Left lung (tissue), 4 donors: ENCODE measurements at regions not wholly inside any gene's neighbourhood (a gene's known extent, or its start where the extent isn't known, plus 50 kb on each side); places are given as distances from the start of the nearest gene placed in this dataset.

Experiments used
- ATAC-seq: fragments of 200-7000 bp; cut with Tn5 transposase; one replicate; pipeline ENCODE4 v1.9.1; 2020; ENCODE audit warnings: moderate library complexity
- DNase-seq, 4 donors: peaks; one replicate each; pipeline ENCODE4 v3.0.0-alpha.2; 2013 to 2020
- H3K27ac ChIP-seq, 2 donors: fragments of 200-600 bp; sonication (generic) in 1 of 2; one replicate each; pipeline versions ENCODE4 v1.5.0 to v1.8.0; 2020 to 2021
- H3K27me3 ChIP-seq, 2 donors: fragments of 200-600 bp; sonication (generic) in 1 of 2; one replicate each; pipeline versions ENCODE4 v1.5.0 to v1.8.0; 2020 to 2021
- H3K36me3 ChIP-seq, 2 donors: fragments of 200-600 bp; sonication (generic) in 1 of 2; one replicate each; pipeline versions ENCODE4 v1.5.0 to v1.8.0; 2020 to 2021
- H3K4me1 ChIP-seq, 2 donors: fragments of 200-600 bp; one replicate each; pipeline ENCODE4 v1.8.0; 2021
- H3K4me3 ChIP-seq, 2 donors: fragments of 200-600 bp; sonication (generic) in 1 of 2; one replicate each; pipeline versions ENCODE4 v1.5.0 to v1.8.0; 2020 to 2021; ENCODE audit warnings: mild to moderate bottlenecking in 1 of 2
- H3K9me3 ChIP-seq, 2 donors: fragments of 200-600 bp; sonication (generic) in 1 of 2; one replicate each; pipeline versions ENCODE4 v1.5.0 to v1.8.0; 2020 to 2021
- intact Hi-C, 2 donors: fragments of 100-400 bp; cut with DNase I; formaldehyde crosslinking; loops; one replicate each; pipeline versions ENCODE4 v1.11.2 to v1.14.2; 2022
- TF ChIP-seq, protein P1 (sequence below), 2 donors: fragments of 200-600 bp; sonication (generic) in 1 of 2; IDR thresholded peaks; one replicate each; pipeline versions ENCODE4 v1.5.0 to v1.8.0; 2021; ENCODE audit warnings: antibody characterized with exemption in 2 of 2
- donor health status: DM: no; HTN: yes; CAD: no.
- donor health status: DM: no; HTN: no; CAD: no.

DNA sequence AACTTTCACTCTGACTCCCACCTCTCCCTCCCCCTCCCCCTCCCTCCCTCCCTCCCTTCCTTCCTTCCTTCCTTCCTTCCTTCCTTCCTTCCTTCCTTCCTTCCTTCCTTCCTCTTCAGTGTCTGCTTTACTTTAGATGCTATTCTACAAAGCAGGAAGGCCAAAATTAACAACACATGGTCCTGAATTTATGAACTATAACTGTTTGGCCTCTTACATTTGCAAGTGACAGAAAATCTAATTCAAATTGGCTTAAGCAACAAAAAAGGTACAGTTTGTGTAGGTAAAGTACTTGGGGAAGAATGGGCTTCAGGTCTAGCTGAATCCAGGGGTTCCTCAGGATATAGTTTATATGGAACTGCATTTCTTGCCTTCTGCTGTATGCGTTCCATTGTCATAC, 673.0 kb downstream of the AACS start:
- intact Hi-C loops = no loop called here

DNA sequence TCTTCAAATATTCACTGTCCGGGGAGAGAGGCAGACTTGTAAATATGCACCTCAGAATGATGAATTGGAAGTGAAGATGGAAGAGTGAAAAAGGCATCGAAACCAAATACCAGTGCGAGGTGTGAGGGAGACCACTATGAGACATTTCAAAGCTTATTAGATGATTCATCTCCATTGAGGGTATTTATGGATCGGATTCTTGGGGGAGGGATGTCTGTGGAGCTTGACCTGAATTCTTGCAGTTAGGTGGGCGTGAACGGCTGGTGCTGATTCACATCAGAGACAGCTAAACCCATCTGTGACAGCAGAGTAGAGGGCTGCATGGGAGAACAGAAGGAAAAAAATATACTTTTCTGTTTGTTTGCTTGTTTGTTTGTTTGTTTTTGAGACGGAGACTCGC, 677.2 kb downstream of the AACS start:
- H3K4me1 ChIP-seq = no peaks in the 10 kb centered on the region
- H3K27me3 ChIP-seq = no peaks in the 10 kb centered on the region
- no peaks in the 10 kb centered on the region for H3K36me3 ChIP-seq
- DNase-seq (no peak), ATAC-seq (no peak)
- intact Hi-C loops = no loop called here
- TF ChIP-seq, protein P1, sequence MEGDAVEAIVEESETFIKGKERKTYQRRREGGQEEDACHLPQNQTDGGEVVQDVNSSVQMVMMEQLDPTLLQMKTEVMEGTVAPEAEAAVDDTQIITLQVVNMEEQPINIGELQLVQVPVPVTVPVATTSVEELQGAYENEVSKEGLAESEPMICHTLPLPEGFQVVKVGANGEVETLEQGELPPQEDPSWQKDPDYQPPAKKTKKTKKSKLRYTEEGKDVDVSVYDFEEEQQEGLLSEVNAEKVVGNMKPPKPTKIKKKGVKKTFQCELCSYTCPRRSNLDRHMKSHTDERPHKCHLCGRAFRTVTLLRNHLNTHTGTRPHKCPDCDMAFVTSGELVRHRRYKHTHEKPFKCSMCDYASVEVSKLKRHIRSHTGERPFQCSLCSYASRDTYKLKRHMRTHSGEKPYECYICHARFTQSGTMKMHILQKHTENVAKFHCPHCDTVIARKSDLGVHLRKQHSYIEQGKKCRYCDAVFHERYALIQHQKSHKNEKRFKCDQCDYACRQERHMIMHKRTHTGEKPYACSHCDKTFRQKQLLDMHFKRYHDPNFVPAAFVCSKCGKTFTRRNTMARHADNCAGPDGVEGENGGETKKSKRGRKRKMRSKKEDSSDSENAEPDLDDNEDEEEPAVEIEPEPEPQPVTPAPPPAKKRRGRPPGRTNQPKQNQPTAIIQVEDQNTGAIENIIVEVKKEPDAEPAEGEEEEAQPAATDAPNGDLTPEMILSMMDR (IDR thresholded peaks at IDR 0.05) = no peak
- H3K9me3 ChIP-seq = peaks cover 0 to 12% of the 10 kb centered on the region in 2 donors
- no peak overlapping the region for H3K4me3 ChIP-seq
- H3K27ac ChIP-seq = no peak overlapping the region

More for the DNA sequence above, 673.0 kb downstream of the AACS start:
- DNase-seq (no peak), ATAC-seq (no peak)
- H3K27ac ChIP-seq = no peak overlapping the region
- peaks cover 0 to 36% of the 10 kb centered on the region in 2 donors for H3K9me3 ChIP-seq
- TF ChIP-seq, protein P1 (IDR thresholded peaks at IDR 0.05) = no peak
- no peak overlapping the region for H3K4me3 ChIP-seq
- H3K27me3 ChIP-seq = no peaks in the 10 kb centered on the region
- no peaks in the 10 kb centered on the region for H3K4me1 ChIP-seq
- no peaks in the 10 kb centered on the region for H3K36me3 ChIP-seq

DNA sequence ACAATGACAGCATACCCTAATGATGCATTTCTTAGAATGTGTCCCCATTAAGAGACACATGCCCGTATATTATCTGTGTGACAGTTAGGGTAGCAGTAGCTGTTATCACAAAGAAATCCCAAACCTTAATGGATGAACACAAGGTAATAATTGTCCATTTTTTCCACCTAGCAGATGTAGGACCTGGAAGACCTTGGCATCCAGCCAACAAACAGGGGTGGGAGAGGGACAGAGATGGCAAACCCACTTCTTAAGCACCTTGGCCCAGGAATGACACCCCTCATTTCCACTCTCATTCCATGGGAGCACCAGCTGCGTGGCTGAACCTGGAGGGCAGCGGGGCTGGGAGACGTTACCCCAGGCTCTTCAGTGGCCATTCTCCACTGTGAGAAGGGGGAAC, 679.0 kb downstream of the AACS start:
- TF ChIP-seq, protein P1 (IDR thresholded peaks at IDR 0.05) = no peak
- DNase-seq = no peak

DNA sequence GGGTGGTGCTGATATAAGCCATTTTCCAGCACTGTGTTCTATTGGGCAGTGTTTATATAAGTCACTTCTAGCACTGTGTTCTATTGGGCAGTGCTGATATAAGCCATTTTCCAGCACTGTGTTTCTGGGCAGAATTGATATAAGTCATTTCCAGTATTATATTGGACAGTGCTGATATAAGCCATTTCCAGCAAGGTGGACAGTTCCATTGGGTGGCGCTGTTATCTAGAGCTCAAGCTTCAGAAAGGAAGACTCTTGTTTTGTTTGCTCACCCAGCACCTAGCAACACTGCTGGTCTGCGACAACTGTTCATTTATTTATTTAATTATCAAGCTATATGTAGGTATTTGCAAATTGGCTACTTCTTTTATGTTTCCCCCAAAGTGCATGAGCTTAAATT, 690.3 kb downstream of the AACS start:
- peak in 1 of 4 donors; percentile 14 for DNase-seq
- intact Hi-C loops = no loop called here
- no peaks in the 10 kb centered on the region for H3K27me3 ChIP-seq
- no peak for ATAC-seq
- H3K27ac ChIP-seq = no peak overlapping the region
- TF ChIP-seq, protein P1 (IDR thresholded peaks at IDR 0.05) = no peak
- no peaks in the 10 kb centered on the region for H3K4me1 ChIP-seq
- no peaks in the 10 kb centered on the region for H3K36me3 ChIP-seq
- no peak overlapping the region for H3K4me3 ChIP-seq
- H3K9me3 ChIP-seq = no peaks in the 10 kb centered on the region

More for the DNA sequence above, 679.0 kb downstream of the AACS start:
- Histone ChIP-seq H3K27ac (no peak overlapping the region), H3K4me3 (no peak overlapping the region), H3K4me1 (no peaks in the 10 kb centered on the region), H3K36me3 (no peaks in the 10 kb centered on the region), H3K27me3 (no peaks in the 10 kb centered on the region), H3K9me3 (peaks cover 0 to 9% of the 10 kb centered on the region in 2 donors)
- ATAC-seq = no peak
- intact Hi-C loops = no loop called here

DNA sequence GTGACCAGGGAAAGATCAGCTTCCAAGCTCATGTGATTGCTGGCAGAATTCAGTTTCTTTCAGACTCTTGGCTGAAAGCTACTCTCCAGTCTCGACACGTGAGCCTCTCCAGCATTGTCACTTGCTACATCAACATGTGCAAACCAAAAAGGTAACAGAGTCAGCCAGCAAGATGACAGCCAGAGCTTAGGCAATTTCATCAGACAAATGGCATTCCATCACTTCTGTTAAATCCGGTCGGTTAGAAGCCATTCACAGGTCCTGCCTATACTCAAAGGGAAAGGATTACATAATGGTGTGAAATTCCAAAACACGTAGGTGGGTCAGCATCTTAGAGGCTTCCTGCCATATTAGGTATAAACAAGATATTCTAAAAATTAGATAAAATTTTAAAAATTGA, 700.9 kb downstream of the AACS start:
- ATAC-seq (no peak), DNase-seq (no peak)
- Histone ChIP-seq H3K36me3 (no peaks in the 10 kb centered on the region), H3K4me1 (no peaks in the 10 kb centered on the region), H3K27me3 (no peaks in the 10 kb centered on the region), H3K4me3 (no peak overlapping the region), H3K27ac (no peak overlapping the region), H3K9me3 (no peaks in the 10 kb centered on the region)
- intact Hi-C loops = no loop called here
- TF ChIP-seq, protein P1 (IDR thresholded peaks at IDR 0.05) = no peak
